Neural cell (in vitro differentiated cells): ENCODE measurements at regions not wholly inside any gene's neighbourhood (a gene's known extent, or its start where the extent isn't known, plus 50 kb on each side); places are given as distances from the start of the nearest gene placed in this dataset.

Experiments used
- EP300 ChIP-seq: fragments of 450-650 bp; conservative IDR thresholded peaks from 2 replicates; pipeline ENCODE4 v1.6.1; 2014; ENCODE audit warnings: antibody characterized with exemption, mild to moderate bottlenecking, moderate library complexity; ENCODE audit not compliant: poor library complexity, severe bottlenecking
- MXI1 ChIP-seq: fragments of 450-650 bp; conservative IDR thresholded peaks from 2 replicates; pipeline ENCODE4 v1.6.1; 2014; ENCODE audit warnings: antibody characterized with exemption, mild to moderate bottlenecking; ENCODE audit not compliant: poor library complexity, severe bottlenecking
- SMC3 ChIP-seq: fragments of 450-650 bp; conservative IDR thresholded peaks from 2 replicates; pipeline ENCODE4 v1.6.1; 2014; ENCODE audit warnings: antibody characterized with exemption, mild to moderate bottlenecking, moderate library complexity; ENCODE audit not compliant: poor library complexity
- TAF1 ChIP-seq: IDR thresholded peaks from 2 replicates; pipeline ENCODE4 v1.6.1; 2012; ENCODE audit warnings: low read depth
- TF ChIP-seq, protein P1 (sequence below): IDR thresholded peaks from 2 replicates; pipeline ENCODE4 v1.6.1; 2012; ENCODE audit warnings: borderline replicate concordance
- TF ChIP-seq, protein P2 (sequence below): fragments of 450-650 bp; IDR thresholded peaks from 2 replicates; pipeline ENCODE4 v1.5.1; 2014; ENCODE audit warnings: antibody characterized with exemption, mild to moderate bottlenecking, moderate library complexity; ENCODE audit not compliant: poor library complexity, severe bottlenecking

DNA sequence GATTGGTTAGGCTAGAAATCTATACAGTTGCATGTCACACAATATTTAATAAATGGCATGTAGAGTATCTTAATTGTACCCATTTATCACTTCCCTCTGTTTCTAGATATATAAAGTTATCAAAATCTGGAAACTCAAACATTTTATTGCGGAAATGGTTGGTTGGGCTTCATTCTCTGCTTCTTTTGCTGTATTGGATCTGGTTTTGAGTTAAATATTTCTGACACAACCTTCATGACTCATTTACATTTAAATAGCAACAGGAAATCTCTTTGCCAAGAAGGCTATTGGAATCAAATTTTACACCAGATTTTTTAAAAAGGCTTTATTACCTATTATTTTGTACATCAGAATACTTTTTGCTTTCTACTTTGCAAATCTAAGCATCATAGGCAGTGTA, 153.8 kb downstream of the EBLN2 start:
- TF ChIP-seq, protein P1, sequence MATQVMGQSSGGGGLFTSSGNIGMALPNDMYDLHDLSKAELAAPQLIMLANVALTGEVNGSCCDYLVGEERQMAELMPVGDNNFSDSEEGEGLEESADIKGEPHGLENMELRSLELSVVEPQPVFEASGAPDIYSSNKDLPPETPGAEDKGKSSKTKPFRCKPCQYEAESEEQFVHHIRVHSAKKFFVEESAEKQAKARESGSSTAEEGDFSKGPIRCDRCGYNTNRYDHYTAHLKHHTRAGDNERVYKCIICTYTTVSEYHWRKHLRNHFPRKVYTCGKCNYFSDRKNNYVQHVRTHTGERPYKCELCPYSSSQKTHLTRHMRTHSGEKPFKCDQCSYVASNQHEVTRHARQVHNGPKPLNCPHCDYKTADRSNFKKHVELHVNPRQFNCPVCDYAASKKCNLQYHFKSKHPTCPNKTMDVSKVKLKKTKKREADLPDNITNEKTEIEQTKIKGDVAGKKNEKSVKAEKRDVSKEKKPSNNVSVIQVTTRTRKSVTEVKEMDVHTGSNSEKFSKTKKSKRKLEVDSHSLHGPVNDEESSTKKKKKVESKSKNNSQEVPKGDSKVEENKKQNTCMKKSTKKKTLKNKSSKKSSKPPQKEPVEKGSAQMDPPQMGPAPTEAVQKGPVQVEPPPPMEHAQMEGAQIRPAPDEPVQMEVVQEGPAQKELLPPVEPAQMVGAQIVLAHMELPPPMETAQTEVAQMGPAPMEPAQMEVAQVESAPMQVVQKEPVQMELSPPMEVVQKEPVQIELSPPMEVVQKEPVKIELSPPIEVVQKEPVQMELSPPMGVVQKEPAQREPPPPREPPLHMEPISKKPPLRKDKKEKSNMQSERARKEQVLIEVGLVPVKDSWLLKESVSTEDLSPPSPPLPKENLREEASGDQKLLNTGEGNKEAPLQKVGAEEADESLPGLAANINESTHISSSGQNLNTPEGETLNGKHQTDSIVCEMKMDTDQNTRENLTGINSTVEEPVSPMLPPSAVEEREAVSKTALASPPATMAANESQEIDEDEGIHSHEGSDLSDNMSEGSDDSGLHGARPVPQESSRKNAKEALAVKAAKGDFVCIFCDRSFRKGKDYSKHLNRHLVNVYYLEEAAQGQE = no peak
- TF ChIP-seq SMC3 = no peak
- TF ChIP-seq, protein P2, sequence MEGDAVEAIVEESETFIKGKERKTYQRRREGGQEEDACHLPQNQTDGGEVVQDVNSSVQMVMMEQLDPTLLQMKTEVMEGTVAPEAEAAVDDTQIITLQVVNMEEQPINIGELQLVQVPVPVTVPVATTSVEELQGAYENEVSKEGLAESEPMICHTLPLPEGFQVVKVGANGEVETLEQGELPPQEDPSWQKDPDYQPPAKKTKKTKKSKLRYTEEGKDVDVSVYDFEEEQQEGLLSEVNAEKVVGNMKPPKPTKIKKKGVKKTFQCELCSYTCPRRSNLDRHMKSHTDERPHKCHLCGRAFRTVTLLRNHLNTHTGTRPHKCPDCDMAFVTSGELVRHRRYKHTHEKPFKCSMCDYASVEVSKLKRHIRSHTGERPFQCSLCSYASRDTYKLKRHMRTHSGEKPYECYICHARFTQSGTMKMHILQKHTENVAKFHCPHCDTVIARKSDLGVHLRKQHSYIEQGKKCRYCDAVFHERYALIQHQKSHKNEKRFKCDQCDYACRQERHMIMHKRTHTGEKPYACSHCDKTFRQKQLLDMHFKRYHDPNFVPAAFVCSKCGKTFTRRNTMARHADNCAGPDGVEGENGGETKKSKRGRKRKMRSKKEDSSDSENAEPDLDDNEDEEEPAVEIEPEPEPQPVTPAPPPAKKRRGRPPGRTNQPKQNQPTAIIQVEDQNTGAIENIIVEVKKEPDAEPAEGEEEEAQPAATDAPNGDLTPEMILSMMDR = no peak
- no peak for TF ChIP-seq MXI1
- TF ChIP-seq TAF1 = no peak
- TF ChIP-seq EP300 = no peak
